ENCODE measurements at regions not wholly inside any gene's neighbourhood (a gene's known extent, or its start where the extent isn't known, plus 50 kb on each side); places are given as distances from the start of the nearest gene placed in this dataset.
"Not testable (repeated sequence)": the region's sequence is repeated elsewhere in the genome, so short reads cannot be mapped to it uniquely, and the experiment has no call there.

GRCh38 chr5:92838253-92838652 is 742.8 kb downstream of the NR2F1-AS1 start:
- H3K79me2 ChIP-seq (replicated peaks; ENCODE audit: insufficient read depth, low read length), result no peaks in the 10 kb centered on the region
- no peak overlapping the region for H3K9ac ChIP-seq (ENCODE audit: low read length)
- H3K4me2 ChIP-seq (ENCODE audit: low read length), result no peak overlapping the region
- no peaks in the 10 kb centered on the region for H3F3A ChIP-seq (ENCODE audit: insufficient read depth, low read length, poor library complexity, severe bottlenecking)
- no peak overlapping the region for H3K27ac ChIP-seq (ENCODE audit: low read length)
- no peaks in the 10 kb centered on the region for H3K9me2 ChIP-seq (ENCODE audit: insufficient read depth, low read length)
- no peaks in the 10 kb centered on the region for H3K27me3 ChIP-seq (ENCODE audit: insufficient read depth, low read depth, low read length)
- no peak overlapping the region for H2AFZ ChIP-seq (ENCODE audit: low read depth, low read length)
- H3K9me3 ChIP-seq (ENCODE audit: low read length), result peaks cover 6% of the 10 kb centered on the region
- no peak overlapping the region for H3K4me3 ChIP-seq (ENCODE audit: low read length)
- TF ChIP-seq POLR2AphosphoS5 (IDR thresholded peaks at IDR 0.05), result no peak
- TF ChIP-seq EP300 (conservative IDR thresholded peaks at IDR 0.05; ENCODE audit: poor library complexity, severe bottlenecking), result no peak
- no peaks in the 10 kb centered on the region for H4K20me1 ChIP-seq (ENCODE audit: insufficient read depth)
- no peaks in the 10 kb centered on the region for H3K36me3 ChIP-seq (ENCODE audit: insufficient read depth, low read length)

- no peaks in the 10 kb centered on the region for H3K79me2 ChIP-seq (replicated peaks; ENCODE audit: insufficient read depth, low read length)
- no peaks in the 10 kb centered on the region for H3K27me3 ChIP-seq (ENCODE audit: insufficient read depth, low read depth, low read length)
- H4K20me1 ChIP-seq (ENCODE audit: insufficient read depth), result no peaks in the 10 kb centered on the region
- no peak overlapping the region for H3K4me2 ChIP-seq (ENCODE audit: low read length)
- H3F3A ChIP-seq (ENCODE audit: insufficient read depth, low read length, poor library complexity, severe bottlenecking), result no peaks in the 10 kb centered on the region
- H3K27ac ChIP-seq (ENCODE audit: low read length), result no peak overlapping the region
- no peak overlapping the region for H3K4me3 ChIP-seq (ENCODE audit: low read length)
- peaks cover 6% of the 10 kb centered on the region for H3K9me3 ChIP-seq (ENCODE audit: low read length)
- H3K9me2 ChIP-seq (ENCODE audit: insufficient read depth, low read length), result no peaks in the 10 kb centered on the region
- no peak overlapping the region for H3K9ac ChIP-seq (ENCODE audit: low read length)
- H3K36me3 ChIP-seq (ENCODE audit: insufficient read depth, low read length), result no peaks in the 10 kb centered on the region
- H2AFZ ChIP-seq (ENCODE audit: low read depth, low read length), result no peak overlapping the region
- TF ChIP-seq POLR2AphosphoS5 (IDR thresholded peaks at IDR 0.05) (no peak), RAD21 (conservative IDR thresholded peaks at IDR 0.05) (no peak), REST (IDR thresholded peaks at IDR 0.05; ENCODE audit: borderline replicate concordance) (no peak), MXI1 (conservative IDR thresholded peaks at IDR 0.05; ENCODE audit: poor library complexity, severe bottlenecking) (no peak), EP300 (conservative IDR thresholded peaks at IDR 0.05; ENCODE audit: poor library complexity, severe bottlenecking) (no peak)
These were observed 743.9 kb downstream of the NR2F1-AS1 start for GRCh38 chr5:92836855-92837755.

- no peaks in the 10 kb centered on the region for H3F3A ChIP-seq (ENCODE audit: insufficient read depth, low read length, poor library complexity, severe bottlenecking)
- TF ChIP-seq CTCF (IDR thresholded peaks at IDR 0.05; ENCODE audit: poor library complexity, severe bottlenecking) (no peak), MXI1 (conservative IDR thresholded peaks at IDR 0.05; ENCODE audit: poor library complexity, severe bottlenecking) (no peak)
- H3K27me3 ChIP-seq (ENCODE audit: insufficient read depth, low read depth, low read length), result no peaks in the 10 kb centered on the region
- H3K9me3 ChIP-seq (ENCODE audit: low read length), result peaks cover 6% of the 10 kb centered on the region
- no peaks in the 10 kb centered on the region for H3K36me3 ChIP-seq (ENCODE audit: insufficient read depth, low read length)
- no peaks in the 10 kb centered on the region for H3K9me2 ChIP-seq (ENCODE audit: insufficient read depth, low read length)
- no peaks in the 10 kb centered on the region for H4K20me1 ChIP-seq (ENCODE audit: insufficient read depth)
- no peak overlapping the region for H3K9ac ChIP-seq (ENCODE audit: low read length)
- H3K4me3 ChIP-seq (ENCODE audit: low read length), result no peak overlapping the region
- H2AFZ ChIP-seq (ENCODE audit: low read depth, low read length), result no peak overlapping the region
- no peaks in the 10 kb centered on the region for H3K79me2 ChIP-seq (replicated peaks; ENCODE audit: insufficient read depth, low read length)
- H3K4me2 ChIP-seq (ENCODE audit: low read length), result no peak overlapping the region
- H3K27ac ChIP-seq (ENCODE audit: low read length), result no peak overlapping the region
These were observed 745.3 kb downstream of the NR2F1-AS1 start for GRCh38 chr5:92835712-92836111.

GRCh38 chr5:92823551-92823950 is 757.5 kb downstream of the NR2F1-AS1 start:
- not testable (repeated sequence) for H3K79me2 ChIP-seq (replicated peaks; ENCODE audit: insufficient read depth, low read length); H3K9ac ChIP-seq (ENCODE audit: low read length); H3F3A ChIP-seq (ENCODE audit: insufficient read depth, low read length, poor library complexity, severe bottlenecking); H3K27ac ChIP-seq (ENCODE audit: low read length); H3K4me2 ChIP-seq (ENCODE audit: low read length); H3K4me3 ChIP-seq (ENCODE audit: low read length); H3K27me3 ChIP-seq (ENCODE audit: insufficient read depth, low read depth, low read length); H4K20me1 ChIP-seq (ENCODE audit: insufficient read depth); H3K9me3 ChIP-seq (ENCODE audit: low read length); H3K36me3 ChIP-seq (ENCODE audit: insufficient read depth, low read length); H3K9me2 ChIP-seq (ENCODE audit: insufficient read depth, low read length); H2AFZ ChIP-seq (ENCODE audit: low read depth, low read length)
